ENCODE measurements at regions not wholly inside any gene's neighbourhood (a gene's known extent, or its start where the extent isn't known, plus 50 kb on each side); places are given as distances from the start of the nearest gene placed in this dataset.

- DNase-seq: no peak
Measured at GRCh38 chrX:6693051-6693450, 158.1 kb upstream of the VCX3A start.

DNA sequence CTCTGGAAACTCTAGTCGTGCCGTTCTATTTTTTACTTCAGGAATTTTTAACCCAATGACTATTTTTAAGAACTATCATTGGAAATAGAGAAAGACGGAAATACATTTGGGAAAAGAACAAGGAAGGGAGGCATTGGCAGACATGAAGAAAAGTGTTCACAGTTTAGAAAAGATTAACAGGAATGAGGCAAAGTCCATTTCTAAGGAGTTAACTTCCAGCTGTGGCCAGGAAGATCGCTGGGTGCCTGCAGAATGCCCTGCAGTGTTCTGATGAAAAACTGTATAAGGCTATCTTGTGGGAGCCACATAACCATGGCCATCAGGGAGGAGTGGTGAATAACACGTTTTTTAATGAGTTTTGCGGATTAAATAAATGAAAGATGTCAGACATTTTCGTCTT, 150.6 kb upstream of the VCX3A start:
- no peak for DNase-seq

DNA sequence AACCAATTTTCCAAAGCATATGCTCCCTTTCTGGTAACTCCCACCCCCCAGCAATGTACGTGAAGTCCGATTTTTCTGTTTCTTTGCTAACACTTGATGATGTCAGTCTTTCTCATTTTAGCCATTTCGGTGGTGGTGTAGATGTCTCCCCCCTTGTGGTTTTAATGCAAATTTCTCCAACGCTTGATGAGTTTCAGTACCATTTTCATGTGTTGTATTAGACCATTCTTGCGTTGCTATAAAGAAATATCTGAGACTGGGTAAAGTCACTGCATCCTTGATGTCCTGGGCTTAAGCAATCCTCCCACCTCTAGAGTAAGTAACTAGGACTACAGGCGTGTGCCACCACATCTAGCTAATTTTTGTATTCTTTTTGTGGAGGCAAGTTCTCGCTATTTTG, 148.4 kb upstream of the VCX3A start:
- no peak for DNase-seq

DNA sequence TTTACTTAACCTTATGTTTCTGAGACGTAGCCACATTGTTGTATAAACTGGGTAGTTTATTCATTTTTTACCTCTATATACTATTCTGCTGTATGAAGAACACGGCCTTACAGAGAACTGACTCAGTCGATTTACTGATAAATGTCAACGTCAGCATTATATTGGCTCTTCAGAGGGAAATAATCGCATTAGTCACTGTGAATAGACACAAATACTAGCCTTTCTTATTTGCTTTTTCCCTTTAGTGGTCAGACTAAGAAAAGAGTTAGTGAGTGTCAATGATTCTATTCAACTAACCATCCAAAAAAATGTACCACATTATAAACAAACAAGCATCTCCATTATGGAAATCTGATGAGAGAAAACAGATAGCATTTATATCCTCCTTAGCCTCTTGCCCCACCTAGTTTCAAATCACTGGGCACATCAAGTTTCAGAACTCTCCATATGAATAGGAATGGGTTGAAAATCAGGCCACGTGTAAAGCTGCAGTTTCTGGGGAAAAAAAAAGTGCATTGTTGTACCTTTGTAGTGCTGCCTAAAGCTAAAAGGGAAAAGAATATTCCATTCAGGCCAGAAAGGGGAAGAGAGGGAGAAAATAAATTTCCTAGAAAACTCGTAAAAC, 146.7 kb upstream of the VCX3A start:
- no peak for DNase-seq

- DNase-seq: no peak
Measured at GRCh38 chrX:6679988-6680387, 145.1 kb upstream of the VCX3A start.

GRCh38 chrX:6679550-6679949, 144.6 kb upstream of the VCX3A start:
- DNase-seq: no peak

GRCh38 chrX:6678313-6678712, 143.4 kb upstream of the VCX3A start:
- DNase-seq: no peak

DNA sequence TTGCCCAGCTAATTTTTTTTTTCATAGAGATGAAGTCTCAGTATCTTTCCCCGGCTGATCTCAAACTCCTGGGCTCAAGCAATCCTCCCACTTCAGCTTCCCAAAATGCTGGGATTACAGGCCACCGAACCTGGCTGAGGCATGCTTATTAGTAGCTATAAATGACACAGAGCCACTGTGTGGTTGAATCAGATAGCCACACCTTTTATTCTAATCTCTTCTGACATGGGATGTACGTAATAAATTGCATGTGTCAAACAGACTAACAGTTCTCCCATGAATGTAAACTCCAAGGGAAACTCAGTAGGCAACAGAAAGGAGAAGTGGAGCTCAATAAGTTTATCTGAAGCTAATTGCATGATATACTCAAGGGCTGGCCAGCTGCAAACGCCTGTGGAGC, 139.8 kb upstream of the VCX3A start:
- no peak for DNase-seq

DNA sequence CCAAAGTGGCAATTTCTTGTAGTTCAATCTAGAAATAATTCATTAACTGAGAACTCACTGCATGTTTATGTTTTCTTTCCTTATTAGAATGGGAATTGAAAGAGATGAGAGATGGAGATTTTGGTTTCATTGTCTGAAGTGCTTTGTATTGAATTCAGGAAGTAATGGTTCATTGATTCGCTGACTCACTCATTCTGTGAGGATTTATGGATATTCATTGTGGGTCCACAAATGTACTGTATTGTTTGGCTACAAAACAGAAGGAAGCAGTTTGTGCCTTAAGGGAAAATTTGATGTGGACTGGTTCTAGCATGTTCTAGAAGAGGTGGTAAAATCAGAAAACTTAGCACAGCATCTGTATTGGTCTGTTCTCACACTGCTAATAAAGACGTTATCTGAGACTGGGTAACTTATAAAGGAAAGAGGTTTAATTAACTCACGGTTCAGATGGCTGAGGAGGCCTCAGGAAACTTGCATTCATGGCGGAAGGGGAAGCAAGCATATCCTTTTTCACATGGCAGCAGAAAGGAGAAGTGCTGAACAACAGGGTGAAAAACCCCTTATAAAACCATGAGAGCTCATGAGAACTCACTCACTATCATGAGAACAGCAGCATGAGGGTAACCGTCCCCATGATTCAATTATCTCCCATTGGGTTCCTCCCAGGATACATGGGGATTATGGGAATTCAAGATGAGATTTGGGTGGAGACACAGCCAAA, 132.3 kb upstream of the VCX3A start:
- DNase-seq: no peak

DNA sequence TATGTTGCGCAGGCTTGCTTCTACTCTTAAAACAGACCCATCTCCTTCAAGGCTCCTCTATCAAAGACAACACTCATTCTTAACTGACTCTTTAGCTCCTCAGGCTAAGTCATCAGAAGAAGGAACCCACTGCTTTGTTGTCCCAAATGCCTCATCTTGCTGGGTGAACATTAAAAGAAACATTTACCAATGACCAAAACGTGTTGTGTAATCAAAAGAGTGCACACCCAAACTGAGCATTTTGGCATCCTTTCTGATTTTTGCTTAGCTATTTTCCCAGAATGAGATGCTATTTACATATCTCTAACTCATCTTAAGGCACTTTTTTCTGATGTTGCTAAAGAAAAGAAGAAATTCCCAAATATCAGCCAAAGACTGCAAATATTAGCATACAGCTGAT, 131.7 kb upstream of the VCX3A start:
- no peak for DNase-seq

- DNase-seq: no peak
Measured at GRCh38 chrX:6661736-6662135, 126.8 kb upstream of the VCX3A start.

DNA sequence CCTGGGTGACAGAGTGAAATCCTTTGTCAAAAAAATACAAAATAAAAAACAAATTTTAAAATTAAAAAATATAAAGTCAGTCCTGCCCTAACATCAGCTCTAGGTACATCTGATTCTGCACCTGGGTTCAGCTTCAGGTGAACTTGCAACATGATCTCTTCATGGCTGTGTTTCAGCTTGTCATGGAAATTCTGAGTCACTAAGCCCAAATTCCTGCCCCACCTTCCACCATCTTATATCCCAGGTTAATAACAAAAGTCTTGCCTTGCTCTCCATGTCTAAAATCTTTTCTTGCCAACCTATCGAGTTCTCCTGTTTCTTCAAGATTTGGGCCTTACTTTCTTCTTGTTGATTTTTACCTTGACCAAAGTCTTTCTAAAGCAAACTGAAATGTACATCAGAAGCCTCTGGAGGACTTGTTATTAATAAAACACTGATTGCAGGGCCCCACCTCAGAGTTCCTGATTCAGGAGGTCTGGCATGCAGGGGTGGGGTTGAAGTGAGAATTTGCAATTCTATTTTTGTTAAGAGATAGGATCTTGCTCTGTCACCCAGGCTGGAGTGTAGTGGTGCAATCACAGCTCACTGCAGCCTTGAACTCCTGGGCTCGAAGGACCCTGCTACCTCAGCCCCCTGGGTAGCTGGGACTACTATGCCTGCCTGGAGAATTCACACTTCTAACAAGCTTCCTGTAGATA, 125.8 kb upstream of the VCX3A start:
- DNase-seq: no peak

GRCh38 chrX:6645216-6645615, 110.3 kb upstream of the VCX3A start:
- DNase-seq: no peak

GRCh38 chrX:6644411-6644810, 109.5 kb upstream of the VCX3A start:
- DNase-seq: no peak

DNA sequence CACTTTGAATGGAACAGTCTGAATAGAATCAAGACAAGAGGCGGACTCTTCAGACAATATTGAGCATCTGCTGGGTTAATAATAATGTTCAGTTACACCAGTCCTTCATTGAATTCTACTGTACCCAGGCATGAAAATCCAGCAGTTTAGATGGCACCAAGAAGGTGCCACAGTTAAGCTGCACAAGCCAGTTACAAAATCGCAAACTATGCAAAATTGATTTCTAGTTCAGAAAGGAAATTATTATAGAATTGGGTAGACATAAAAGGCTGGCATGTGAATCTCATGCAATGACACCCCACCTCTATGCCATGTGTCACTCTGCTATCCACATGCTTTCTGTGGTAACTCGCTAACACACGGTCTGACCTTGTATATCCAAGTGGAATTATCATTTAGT, 105.8 kb upstream of the VCX3A start:
- DNase-seq: no peak

DNA sequence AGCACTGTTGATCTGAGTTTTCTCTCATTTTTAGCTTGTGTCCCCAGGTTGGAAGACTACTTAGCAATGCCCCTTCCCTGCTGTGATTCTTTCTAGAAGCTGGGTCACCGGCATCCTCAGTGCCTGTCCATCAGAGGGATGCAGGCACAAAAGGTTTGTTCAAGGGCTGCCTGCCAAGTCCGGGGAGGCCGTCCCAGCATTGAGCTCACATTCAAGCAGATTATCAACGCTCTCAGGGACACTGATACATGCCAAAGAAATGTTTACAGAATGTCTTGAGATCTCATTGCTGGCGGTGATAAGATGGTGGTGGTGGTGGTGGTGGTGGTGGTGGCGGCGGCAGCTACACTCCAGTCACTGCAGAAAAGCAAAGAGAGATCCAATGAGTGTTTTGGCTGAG, 79.6 kb upstream of the VCX3A start:
- DNase-seq: no peak

GRCh38 chrX:6599230-6599860, 64.4 kb upstream of the VCX3A start:
- no peak for DNase-seq
